DOHH2 (cell line): ENCODE measurements at regions not wholly inside any gene's neighbourhood (a gene's known extent, or its start where the extent isn't known, plus 50 kb on each side); places are given as distances from the start of the nearest gene placed in this dataset.

ENCODE experiments used
- H3F3A ChIP-seq: fragments of 200-600 bp; sonication (generic), shearing (Covaris generic); 2 replicates; pipeline ENCODE4 v1.6.0; 2016; ENCODE audit warnings: antibody characterized with exemption, mild to moderate bottlenecking; ENCODE audit not compliant: control insufficient read depth, insufficient read depth
- H3K27ac ChIP-seq: fragments of 200-600 bp; sonication (generic); 2 replicates; pipeline ENCODE4 v1.5.1; 2014; ENCODE audit warnings: low read depth, mild to moderate bottlenecking, low read length, moderate library complexity
- H3K27me3 ChIP-seq: fragments of 200-600 bp; sonication (generic); 2 replicates; pipeline ENCODE4 v1.6.1; 2014; ENCODE audit warnings: mild to moderate bottlenecking, low read length, mixed read lengths; ENCODE audit not compliant: control insufficient read depth
- H3K36me3 ChIP-seq: fragments of 200-600 bp; sonication (generic); 2 replicates; pipeline ENCODE4 v1.6.1; 2014; ENCODE audit warnings: mild to moderate bottlenecking, low read length, moderate library complexity, mixed read lengths; ENCODE audit not compliant: control insufficient read depth
- H3K4me1 ChIP-seq: fragments of 200-600 bp; sonication (generic); 2 replicates; pipeline ENCODE4 v1.6.1; 2014; ENCODE audit warnings: mild to moderate bottlenecking, low read length, mixed read lengths; ENCODE audit not compliant: control insufficient read depth
- H3K4me2 ChIP-seq: fragments of 200-600 bp; sonication (generic); 2 replicates; pipeline ENCODE4 v1.6.0; 2014; ENCODE audit warnings: mild to moderate bottlenecking, low read length, moderate library complexity
- H3K4me3 ChIP-seq: fragments of 200-600 bp; sonication (generic); 2 replicates; pipeline ENCODE4 v1.5.1; 2014; ENCODE audit warnings: mild to moderate bottlenecking, low read length, mixed read lengths
- H3K79me2 ChIP-seq: fragments of 200-600 bp; sonication (generic); 2 replicates; pipeline ENCODE4 v1.6.1; 2014; ENCODE audit warnings: mild to moderate bottlenecking, low read length, mixed read lengths; ENCODE audit not compliant: control insufficient read depth
- H3K9me2 ChIP-seq: fragments of 200-600 bp; sonication (generic); replicated peaks from 2 replicates; pipeline ENCODE4 v1.6.1; 2014; ENCODE audit warnings: mild to moderate bottlenecking, low read length, mixed read lengths; ENCODE audit not compliant: control insufficient read depth
- H3K9me3 ChIP-seq: fragments of 200-600 bp; sonication (generic); 2 replicates; pipeline ENCODE4 v1.6.1; 2014; ENCODE audit warnings: antibody characterized with exemption, low read length, mixed read lengths; ENCODE audit not compliant: control insufficient read depth, insufficient read depth
- H4K20me1 ChIP-seq: fragments of 200-600 bp; sonication (generic); 2 replicates; pipeline ENCODE4 v1.6.0; 2014; ENCODE audit warnings: low read depth, mild to moderate bottlenecking, antibody characterized with exemption, low read length, moderate library complexity; ENCODE audit not compliant: control insufficient read depth, insufficient read depth
- EZH2phosphoT487 ChIP-seq: fragments of 200-600 bp; sonication (generic); IDR thresholded peaks from 2 replicates; pipeline ENCODE4 v1.6.1; 2017; ENCODE audit warnings: borderline replicate concordance, mild to moderate bottlenecking, antibody characterized with exemption, low read length, moderate library complexity, mixed read lengths
- TF ChIP-seq, protein P1 (sequence below): fragments of 200-600 bp; sonication (generic); IDR thresholded peaks from one replicate; pipeline ENCODE4 v1.5.1; 2014; ENCODE audit warnings: antibody characterized with exemption, mild to moderate bottlenecking, low read depth, low read length; ENCODE audit not compliant: poor library complexity, severe bottlenecking

DNA sequence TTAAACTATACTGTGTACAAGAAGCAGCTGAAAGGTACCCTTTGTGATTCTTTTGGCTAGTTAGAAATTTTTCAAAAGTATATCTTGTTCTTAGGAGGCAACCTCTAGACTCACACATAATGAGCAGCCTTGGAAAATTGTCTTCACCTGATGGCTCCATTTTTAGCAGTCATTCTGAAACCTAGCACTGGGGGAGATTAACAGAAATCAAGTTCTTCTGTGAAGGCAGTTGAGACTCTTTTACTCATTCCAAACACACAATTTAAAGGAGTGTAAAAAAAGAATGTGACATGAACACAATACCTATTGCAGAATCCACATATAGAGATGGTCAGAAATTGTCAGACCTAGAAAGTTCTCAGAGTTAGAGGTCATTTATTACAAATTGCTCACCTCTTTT, 197.7 kb downstream of the UBE2E3 start:
- H3F3A ChIP-seq = no peaks in the 10 kb centered on the region

DNA sequence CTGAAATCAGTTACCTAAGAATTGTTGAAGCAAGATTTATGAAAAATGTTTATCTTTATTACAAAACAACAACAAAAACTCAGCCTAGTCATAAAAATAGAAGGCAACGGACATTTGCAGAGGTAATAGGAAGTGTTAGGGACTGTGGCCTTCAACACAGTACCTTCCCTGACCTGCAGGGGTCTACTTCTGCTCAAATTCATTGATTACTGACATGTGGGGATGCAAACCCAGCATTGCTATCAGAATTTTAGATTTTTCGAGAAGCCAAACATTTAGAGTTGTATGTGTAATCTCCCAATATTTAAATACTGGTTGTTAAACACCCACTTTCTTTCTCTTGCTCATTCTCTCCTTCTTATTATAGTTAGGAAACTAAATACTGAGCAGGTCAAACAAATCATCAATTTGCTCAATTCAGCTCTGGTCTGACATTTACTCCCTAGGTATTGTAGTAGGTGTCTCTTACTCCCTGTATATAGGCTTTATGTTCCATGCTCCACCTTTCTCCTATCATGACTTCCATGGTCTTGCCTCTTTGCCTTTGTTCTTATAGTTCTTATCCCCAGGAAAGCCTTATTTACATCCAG, 198.5 kb downstream of the UBE2E3 start:
- Histone ChIP-seq H3K4me2 (no peak overlapping the region), H3K9me3 (no peaks in the 10 kb centered on the region), H3K4me1 (peaks cover 4% of the 10 kb centered on the region), H3K79me2 (no peaks in the 10 kb centered on the region), H3F3A (no peaks in the 10 kb centered on the region), H3K4me3 (no peak overlapping the region), H3K27me3 (no peaks in the 10 kb centered on the region), H3K27ac (no peak overlapping the region), H3K36me3 (no peaks in the 10 kb centered on the region), H4K20me1 (no peaks in the 10 kb centered on the region), H3K9me2 (no peaks in the 10 kb centered on the region)
- TF ChIP-seq, protein P1, sequence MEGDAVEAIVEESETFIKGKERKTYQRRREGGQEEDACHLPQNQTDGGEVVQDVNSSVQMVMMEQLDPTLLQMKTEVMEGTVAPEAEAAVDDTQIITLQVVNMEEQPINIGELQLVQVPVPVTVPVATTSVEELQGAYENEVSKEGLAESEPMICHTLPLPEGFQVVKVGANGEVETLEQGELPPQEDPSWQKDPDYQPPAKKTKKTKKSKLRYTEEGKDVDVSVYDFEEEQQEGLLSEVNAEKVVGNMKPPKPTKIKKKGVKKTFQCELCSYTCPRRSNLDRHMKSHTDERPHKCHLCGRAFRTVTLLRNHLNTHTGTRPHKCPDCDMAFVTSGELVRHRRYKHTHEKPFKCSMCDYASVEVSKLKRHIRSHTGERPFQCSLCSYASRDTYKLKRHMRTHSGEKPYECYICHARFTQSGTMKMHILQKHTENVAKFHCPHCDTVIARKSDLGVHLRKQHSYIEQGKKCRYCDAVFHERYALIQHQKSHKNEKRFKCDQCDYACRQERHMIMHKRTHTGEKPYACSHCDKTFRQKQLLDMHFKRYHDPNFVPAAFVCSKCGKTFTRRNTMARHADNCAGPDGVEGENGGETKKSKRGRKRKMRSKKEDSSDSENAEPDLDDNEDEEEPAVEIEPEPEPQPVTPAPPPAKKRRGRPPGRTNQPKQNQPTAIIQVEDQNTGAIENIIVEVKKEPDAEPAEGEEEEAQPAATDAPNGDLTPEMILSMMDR = peak; percentile 64
- no peak for TF ChIP-seq EZH2phosphoT487

More for the DNA sequence above, 197.7 kb downstream of the UBE2E3 start:
- Histone ChIP-seq H3K9me3 (no peaks in the 10 kb centered on the region), H3K4me1 (no peaks in the 10 kb centered on the region), H3K9me2 (no peaks in the 10 kb centered on the region), H4K20me1 (no peaks in the 10 kb centered on the region), H3K79me2 (no peaks in the 10 kb centered on the region), H3K4me2 (no peak overlapping the region), H3K27me3 (no peaks in the 10 kb centered on the region), H3K27ac (no peak overlapping the region), H3K4me3 (no peak overlapping the region), H3K36me3 (no peaks in the 10 kb centered on the region)
- TF ChIP-seq EZH2phosphoT487 = no peak
- TF ChIP-seq, protein P1 = no peak

DNA sequence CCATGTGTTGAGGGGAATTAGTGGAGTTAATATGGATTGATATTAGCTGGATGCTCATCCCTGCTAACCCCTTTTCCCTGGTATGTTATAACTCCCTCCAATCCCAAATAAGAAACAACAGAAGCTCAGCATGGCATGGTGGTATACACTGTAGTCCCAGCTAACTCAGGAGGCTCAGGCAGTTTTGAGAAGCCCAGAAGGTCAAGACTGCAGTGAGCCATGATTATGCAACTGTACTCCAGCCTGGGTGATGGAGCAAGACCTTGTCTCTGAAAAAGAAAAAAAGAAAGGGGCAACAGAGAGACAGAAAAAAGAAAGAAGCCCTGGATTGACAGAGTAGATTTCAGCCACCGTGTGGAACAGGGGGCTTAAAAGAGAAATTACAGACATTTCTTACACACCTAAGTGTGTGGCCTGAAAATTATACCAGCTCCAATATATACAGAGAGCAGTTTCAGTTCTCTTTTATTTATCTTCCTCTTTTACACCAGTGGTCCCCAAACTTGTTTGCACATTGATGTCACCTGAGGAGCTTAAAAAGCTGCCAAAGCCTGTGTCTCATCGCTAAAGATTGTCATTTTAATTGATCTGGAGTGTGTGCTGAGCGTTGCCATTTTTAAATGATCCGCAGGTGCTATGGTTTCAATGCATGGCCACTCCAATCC, 203.6 kb downstream of the UBE2E3 start:
- no peaks in the 10 kb centered on the region for H3K27me3 ChIP-seq
- H3K4me3 ChIP-seq = no peak overlapping the region
- no peaks in the 10 kb centered on the region for H3K9me3 ChIP-seq
- H3F3A ChIP-seq = no peaks in the 10 kb centered on the region
- no peak for TF ChIP-seq EZH2phosphoT487
- TF ChIP-seq, protein P1 = no peak
- no peaks in the 10 kb centered on the region for H4K20me1 ChIP-seq
- no peaks in the 10 kb centered on the region for H3K36me3 ChIP-seq
- peaks cover 12% of the 10 kb centered on the region for H3K4me1 ChIP-seq
- no peaks in the 10 kb centered on the region for H3K79me2 ChIP-seq
- H3K27ac ChIP-seq = no peak overlapping the region
- H3K4me2 ChIP-seq = peak overlapping the region; percentile 33
- no peaks in the 10 kb centered on the region for H3K9me2 ChIP-seq
